PC-3 (cell line): ENCODE measurements at regions not wholly inside any gene's neighbourhood (a gene's known extent, or its start where the extent isn't known, plus 50 kb on each side); places are given as distances from the start of the nearest gene placed in this dataset.

Experiments used
- ATAC-seq: fragments of 200-7000 bp; cut with Tn5 transposase; 2 replicates; pipeline ENCODE4 v1.9.1; 2020; ENCODE audit warnings: mild to moderate bottlenecking, moderate library complexity
- BruUV-seq: library from RNA; stranded (reverse); fragments of 400-500 nt; replicated peaks from 2 replicates; lab custom pipeline; 2021; lab: Mats Ljungman, UMichigan
- CTCF ChIA-PET: fragments of 300-600 bp; sonication (Branson Sonifier 250); formaldehyde crosslinking; loops from one replicate; lab custom pipeline; 2022; ENCODE audit warnings: antibody characterized with exemption; lab: Charles Lee
- POLR2A ChIA-PET: fragments of 300-600 bp; sonication (Branson Sonifier 250); formaldehyde crosslinking; loops from one replicate; lab custom pipeline; 2022; ENCODE audit warnings: antibody characterized with exemption; ENCODE audit not compliant: unreplicated experiment; lab: Charles Lee
- DNase-seq: peaks from one replicate; pipeline ENCODE4 v3.0.0-alpha.2; 2015
- H2AFZ ChIP-seq: fragments of 300-600 bp; sonication (generic); 2 replicates; pipeline ENCODE4 v1.6.0; 2016; ENCODE audit warnings: antibody characterized with exemption, low read length
- H3F3A ChIP-seq: fragments of 300-600 bp; sonication (generic); one replicate; pipeline ENCODE4 v1.6.0; 2017; ENCODE audit warnings: antibody characterized with exemption, low read length, control low read depth, mild to moderate bottlenecking; ENCODE audit not compliant: unreplicated experiment
- H3K27ac ChIP-seq: fragments of 300-600 bp; sonication (generic); 2 replicates; pipeline ENCODE4 v1.5.1; 2016; ENCODE audit warnings: mild to moderate bottlenecking, low read length
- H3K27me3 ChIP-seq: fragments of 300-600 bp; sonication (generic); 2 replicates; pipeline ENCODE4 v1.6.1; 2016; ENCODE audit warnings: low read length, mixed read lengths
- H3K36me3 ChIP-seq: fragments of 300-600 bp; sonication (generic); 2 replicates; pipeline ENCODE4 v1.6.1; 2016; ENCODE audit warnings: low read depth, mixed run types, low read length, mixed read lengths
- H3K4me1 ChIP-seq: fragments of 300-600 bp; sonication (generic); 2 replicates; pipeline ENCODE4 v1.5.1; 2016; ENCODE audit warnings: low read length; ENCODE audit not compliant: insufficient read depth
- H3K4me2 ChIP-seq: fragments of 300-600 bp; sonication (generic); 2 replicates; pipeline ENCODE4 v1.6.0; 2016; ENCODE audit warnings: low read length
- H3K4me3 ChIP-seq: fragments of 300-600 bp; sonication (generic); 2 replicates; pipeline ENCODE4 v1.5.1; 2016; ENCODE audit warnings: mild to moderate bottlenecking, low read length, mixed read lengths
- H3K79me2 ChIP-seq: fragments of 300-600 bp; sonication (generic); 2 replicates; pipeline ENCODE4 v1.6.1; 2017; ENCODE audit warnings: low read length, mixed read lengths
- H3K9ac ChIP-seq: fragments of 300-600 bp; sonication (generic); 2 replicates; pipeline ENCODE4 v1.6.0; 2016; ENCODE audit warnings: mild to moderate bottlenecking, low read length
- H3K9me2 ChIP-seq: fragments of 300-600 bp; sonication (generic); replicated peaks from 2 replicates; pipeline ENCODE4 v1.6.1; 2016; ENCODE audit warnings: mixed run types, low read length, mixed read lengths
- H3K9me3 ChIP-seq: fragments of 300-600 bp; sonication (generic); 2 replicates; pipeline ENCODE4 v1.6.1; 2016; ENCODE audit warnings: low read length, mixed read lengths
- H4K20me1 ChIP-seq: fragments of 300-600 bp; sonication (generic); 2 replicates; pipeline ENCODE4 v1.6.1; 2016; ENCODE audit warnings: low read length, mixed read lengths
- CTCF ChIP-seq: fragments of 300-600 bp; sonication (generic); conservative IDR thresholded peaks from 2 replicates; pipeline ENCODE4 v1.5.1; 2017; ENCODE audit warnings: antibody characterized with exemption, low read depth, mild to moderate bottlenecking, low read length
- EZH2 ChIP-seq: fragments of 300-600 bp; sonication (generic); IDR thresholded peaks from one replicate; pipeline ENCODE4 v1.6.1; 2017; ENCODE audit warnings: antibody characterized with exemption, mild to moderate bottlenecking, low read length; ENCODE audit not compliant: unreplicated experiment
- EZH2phosphoT487 ChIP-seq: fragments of 300-600 bp; sonication (generic); IDR thresholded peaks from 2 replicates; pipeline ENCODE4 v1.6.1; 2018; ENCODE audit warnings: mild to moderate bottlenecking, antibody characterized with exemption, low read length, borderline replicate concordance
- intact Hi-C: fragments of 100-400 bp; cut with micrococcal nuclease; formaldehyde crosslinking; loops from 2 replicates; pipeline ENCODE4 v1.9.0; 2023

GRCh38 chr18:24877546-24877945 lies 417.1 kb downstream of the HRH4 start:
- Histone ChIP-seq H3K9me3 (no peaks in the 10 kb centered on the region), H3K4me1 (peaks cover 14% of the 10 kb centered on the region; the same call in 1 of the 2 replicates), H3K4me3 (no peak overlapping the region), H3K9me2 (no peaks in the 10 kb centered on the region), H3K27ac (no peak overlapping the region), H3K27me3 (peaks cover 6% of the 10 kb centered on the region; the same call in 1 of the 2 replicates), H3K79me2 (no peaks in the 10 kb centered on the region), H3K4me2 (no peak overlapping the region), H4K20me1 (no peaks in the 10 kb centered on the region), H3K9ac (no peak overlapping the region), H3F3A (no peaks in the 10 kb centered on the region), H2AFZ (no peak overlapping the region), H3K36me3 (no peaks in the 10 kb centered on the region)
- CTCF ChIA-PET: no interaction called here
- POLR2A ChIA-PET: no interaction called here
- no peak for ATAC-seq
- intact Hi-C loops: loop anchor here (2.0 kb wide), 2 partner anchors 333 to 581 kb away; no protein-coding TSS in a partner anchor
- no TSS peak for BruUV-seq
- TF ChIP-seq EZH2 (no peak), CTCF (no peak), EZH2phosphoT487 (no peak)
- DNase-seq: no peak

GRCh38 chr18:24878289-24878688 lies 417.9 kb downstream of the HRH4 start:
- H3K9me3 ChIP-seq: no peaks in the 10 kb centered on the region
- H3K4me3 ChIP-seq: no peak overlapping the region
- no peak overlapping the region for H3K27ac ChIP-seq
- no peaks in the 10 kb centered on the region for H3K36me3 ChIP-seq
- H4K20me1 ChIP-seq: no peaks in the 10 kb centered on the region
- no peak overlapping the region for H3K4me2 ChIP-seq
- no peak overlapping the region for H2AFZ ChIP-seq
- DNase-seq: peak; percentile 61
- no TSS peak for BruUV-seq
- TF ChIP-seq EZH2phosphoT487 (no peak), CTCF (peak; percentile 66)
- H3K4me1 ChIP-seq: peaks cover 14% of the 10 kb centered on the region; the same call in 1 of the 2 replicates
- H3F3A ChIP-seq: no peaks in the 10 kb centered on the region
- ChIA-PET POLR2A (no interaction called here), CTCF (no interaction called here)
- peaks cover 6% of the 10 kb centered on the region; the same call in 1 of the 2 replicates for H3K27me3 ChIP-seq
- no peaks in the 10 kb centered on the region for H3K9me2 ChIP-seq
- intact Hi-C loops: loop anchor here (1.0 kb wide), 2 partner anchors 474 to 954 kb away; partner anchors contain the start of gene ZNF521
- peak; percentile 64 for ATAC-seq
- no peak overlapping the region for H3K9ac ChIP-seq
- H3K79me2 ChIP-seq: no peaks in the 10 kb centered on the region

- no peak for DNase-seq
- Histone ChIP-seq H3K4me3 (no peak overlapping the region), H3K9me2 (no peaks in the 10 kb centered on the region), H3K79me2 (no peaks in the 10 kb centered on the region), H4K20me1 (no peaks in the 10 kb centered on the region), H3K27ac (no peak overlapping the region), H3K27me3 (peaks cover 10% of the 10 kb centered on the region; the same call in 1 of the 2 replicates), H3K36me3 (no peaks in the 10 kb centered on the region), H3K4me1 (no peaks in the 10 kb centered on the region), H3K4me2 (no peak overlapping the region), H3K9ac (no peak overlapping the region), H3K9me3 (no peaks in the 10 kb centered on the region), H2AFZ (no peak overlapping the region), H3F3A (no peaks in the 10 kb centered on the region)
- intact Hi-C loops: no loop called here
- ChIA-PET CTCF (no interaction called here), POLR2A (no interaction called here)
- TF ChIP-seq CTCF: no peak
- TF ChIP-seq EZH2: no peak
- TF ChIP-seq EZH2phosphoT487: no peak
- no TSS peak for BruUV-seq
- no peak for ATAC-seq
Observed at GRCh38 chr18:24885276-24885675, 424.8 kb downstream of the HRH4 start.
